HepG2 (cell line): ENCODE measurements at regions not wholly inside any gene's neighbourhood (a gene's known extent, or its start where the extent isn't known, plus 50 kb on each side); places are given as distances from the start of the nearest gene placed in this dataset.

Experiments used
- ATAC-seq: fragments of 200-7000 bp; cut with Tn5 transposase; 3 replicates; pipeline ENCODE4 v1.9.1; 2020; ENCODE audit warnings: mild to moderate bottlenecking, moderate library complexity
- BruUV-seq: library from RNA; stranded (reverse); fragments of 400-500 nt; replicated peaks from 2 replicates; lab custom pipeline; 2021; lab: Mats Ljungman, UMichigan
- CTCF ChIA-PET: fragments of 300-600 bp; formaldehyde crosslinking; extraction: SDS; loops from one replicate; lab custom pipeline; 2021; ENCODE audit warnings: low total read pairs, inconsistent platforms, low intra/inter-chr PET ratio; lab: Yijun Ruan, JAX
- POLR2A ChIA-PET: fragments of 350-600 bp; sonication (Branson Sonifier 250); formaldehyde crosslinking; loops from one replicate; lab custom pipeline; 2020; ENCODE audit warnings: antibody characterized with exemption, inconsistent platforms; lab: Yijun Ruan, JAX
- DNase-seq: peaks from one replicate; pipeline ENCODE4 v3.0.0-alpha.2; 2015; ENCODE audit warnings: low spot score
- FAIRE-seq: peaks from 3 replicates; lab custom pipeline; 2011; peaks lifted over from hg19 to GRCh38; lab: Jason Lieb, UNC
- H2AFZ ChIP-seq: one replicate; pipeline ENCODE4 v1.6.1; 2011; ENCODE audit warnings: low read length, inconsistent platforms
- H3K27ac ChIP-seq: fragments of 300-600 bp; 3 replicates; pipeline ENCODE4 v1.8.0; 2011; ENCODE audit warnings: mixed run types, mild to moderate bottlenecking, mixed read lengths, low read length, inconsistent platforms; ENCODE audit not compliant: insufficient read depth; ENCODE audit errors: extremely low read length
- H3K27me3 ChIP-seq, 2 experiments: fragments of 200-600 bp in 1 of 2; 2 replicates in 1 of 2; 3 replicates in 1 of 2; pipeline versions ENCODE4 v1.6.0 to v1.8.0; 2011; ENCODE audit warnings: low read length in 2 of 2, mild to moderate bottlenecking in 2 of 2, moderate library complexity in 2 of 2, inconsistent platforms in 1 of 2; ENCODE audit not compliant: insufficient read depth in 2 of 2, control insufficient read depth in 1 of 2
- H3K36me3 ChIP-seq, 2 experiments: fragments of 200-600 bp in 1 of 2; replicated peaks in 1 of 2; 2 replicates in 1 of 2; 3 replicates in 1 of 2; pipeline versions ENCODE4 v1.5.1 to v1.8.0; 2011; ENCODE audit warnings: low read length in 2 of 2, inconsistent platforms in 1 of 2; ENCODE audit not compliant: insufficient read depth in 2 of 2, control insufficient read depth in 1 of 2
- H3K4me1 ChIP-seq: 2 replicates; pipeline ENCODE4 v1.5.1; 2012; ENCODE audit warnings: low read length, inconsistent platforms; ENCODE audit not compliant: insufficient read depth
- H3K4me2 ChIP-seq: 2 replicates; pipeline ENCODE4 v1.6.0; 2011; ENCODE audit warnings: low read depth, low read length, inconsistent platforms
- H3K4me3 ChIP-seq, 3 experiments: fragments of 200-600 bp in 1 of 3; sonication (generic), shearing (Covaris generic) in 1 of 3; replicated peaks in 1 of 3; 2 replicates each; pipeline ENCODE4 v1.5.1; 2011 to 2016; ENCODE audit warnings: low read length in 3 of 3, inconsistent platforms in 2 of 3, low read depth in 2 of 3, mild to moderate bottlenecking in 2 of 3, control low read depth in 1 of 3, mixed read lengths in 1 of 3; ENCODE audit not compliant: insufficient read depth in 1 of 3
- H3K79me2 ChIP-seq: one replicate; pipeline ENCODE4 v1.6.1; 2011; ENCODE audit warnings: low read length, inconsistent platforms; ENCODE audit not compliant: insufficient read depth
- H3K9ac ChIP-seq: 2 replicates; pipeline ENCODE4 v1.6.0; 2011; ENCODE audit warnings: mild to moderate bottlenecking, low read depth, low read length, inconsistent platforms; ENCODE audit not compliant: insufficient read depth
- H3K9me3 ChIP-seq: 2 replicates; pipeline ENCODE4 v1.5.1; 2012; ENCODE audit warnings: mild to moderate bottlenecking, low read length
- H4K20me1 ChIP-seq: 2 replicates; pipeline ENCODE4 v1.6.0; 2011; ENCODE audit warnings: inconsistent platforms, mild to moderate bottlenecking, low read length, moderate library complexity; ENCODE audit not compliant: insufficient read depth
- ASH2L ChIP-seq: fragments of 300-600, 200-600 bp; sonication (generic); IDR thresholded peaks from 2 replicates; pipeline ENCODE4 v1.7.0; 2017; ENCODE audit warnings: low read depth, mild to moderate bottlenecking, moderate library complexity, mixed read lengths, low read length; ENCODE audit not compliant: insufficient read length
- CREBL2 ChIP-seq: sonication (generic); formaldehyde crosslinking; IDR thresholded peaks from 2 replicates; pipeline ENCODE4 v1.8.1; 2023; ENCODE audit warnings: missing genetic modification reagents, mild to moderate bottlenecking, borderline replicate concordance
- FOXA1 ChIP-seq, 2 experiments: fragments of 450-650 bp in 1 of 2; sonication (generic) in 1 of 2; formaldehyde crosslinking in 1 of 2; IDR thresholded peaks; 2 replicates each; pipeline versions ENCODE4 v1.4.0 to v1.6.1; 2016 to 2020; ENCODE audit warnings: missing genetic modification reagents in 1 of 2
- FOXA3 ChIP-seq: IDR thresholded peaks from 2 replicates; pipeline ENCODE4 v1.6.1; 2016; ENCODE audit warnings: missing genetic modification reagents, missing compliant biosample characterization
- FOXP1 ChIP-seq, 2 experiments: fragments of 450-650 bp in 1 of 2; IDR thresholded peaks; 2 replicates each; pipeline ENCODE4 v1.6.1; 2017 to 2018; ENCODE audit warnings: antibody characterized with exemption in 1 of 2
- HNF1A ChIP-seq, 2 experiments: sonication (generic) in 1 of 2; formaldehyde crosslinking in 1 of 2; IDR thresholded peaks; 2 replicates each; pipeline versions ENCODE4 v1.4.0 to v1.6.1; 2016 to 2020; ENCODE audit warnings: borderline replicate concordance in 1 of 2, low read depth in 1 of 2, mild to moderate bottlenecking in 1 of 2, missing genetic modification reagents in 1 of 2
- HNF4A ChIP-seq: sonication (generic); formaldehyde crosslinking; IDR thresholded peaks from 2 replicates; pipeline ENCODE4 v1.4.0; 2020; ENCODE audit warnings: missing genetic modification reagents
- MED1 ChIP-seq: sonication (generic); formaldehyde crosslinking; IDR thresholded peaks from 2 replicates; pipeline ENCODE4 v1.4.0; 2020; ENCODE audit warnings: missing genetic modification reagents
- POLR2AphosphoS2 ChIP-seq: IDR thresholded peaks from 2 replicates; pipeline ENCODE4 v1.6.1; 2011; ENCODE audit warnings: low read depth, low read length, improper control_type of control experiment
- RARA ChIP-seq: IDR thresholded peaks from 2 replicates; pipeline ENCODE4 v1.6.1; 2016; ENCODE audit warnings: missing genetic modification reagents, missing compliant biosample characterization
- TEAD3 ChIP-seq: optimal IDR thresholded peaks from 2 replicates; pipeline ENCODE3; 2016; ENCODE audit warnings: borderline replicate concordance
- TIGD3 ChIP-seq: sonication (generic); formaldehyde crosslinking; IDR thresholded peaks from 2 replicates; pipeline ENCODE4 v1.5.1; 2020; ENCODE audit warnings: mild to moderate bottlenecking, missing genetic modification reagents, borderline replicate concordance
- ZBTB43 ChIP-seq: sonication (generic); formaldehyde crosslinking; conservative IDR thresholded peaks from 2 replicates; pipeline ENCODE4 v1.4.0; 2020; ENCODE audit warnings: missing genetic modification reagents
- ZNF879 ChIP-seq: sonication (generic); formaldehyde crosslinking; IDR thresholded peaks from 2 replicates; pipeline ENCODE4 v1.8.1; 2023; ENCODE audit warnings: missing genetic modification reagents
- WGBS: methylation state at CpG from one replicate; pipeline ENCODE4 v1.1.6; 2017; ENCODE audit warnings: low lambda C conversion rate; 5-methylcytosine and 5-hydroxymethylcytosine counted together
- in situ Hi-C: cut with HindIII; loops from 2 replicates; pipeline ENCODE4 v1.10.0; 2017; ENCODE audit warnings: low pct_unique_long_range_greater_than_20kb; ENCODE audit not compliant: extremely low pct_ligation_motif_present
- intact Hi-C: fragments of 100-400 bp; cut with micrococcal nuclease; formaldehyde crosslinking; loops from one replicate; pipeline ENCODE4 v1.10.0; 2022; ENCODE audit not compliant: unreplicated experiment

- FAIRE-seq = no peak
- in situ Hi-C loops = no loop called here
- POLR2A ChIA-PET = no interaction called here
- intact Hi-C loops = no loop called here
- Histone ChIP-seq H3K79me2 (no peaks in the 10 kb centered on the region), H3K9ac (no peak overlapping the region), H3K4me3 (no peak overlapping the region), H3K36me3 (no peaks in the 10 kb centered on the region), H2AFZ (no peak overlapping the region), H3K27ac (no peak overlapping the region), H3K27me3 (peaks cover 1 to 6% of the 10 kb centered on the region in 2 experiments; a peak in 2 of 5 replicates), H4K20me1 (no peaks in the 10 kb centered on the region), H3K9me3 (no peaks in the 10 kb centered on the region), H3K4me2 (no peak overlapping the region), H3K4me1 (peaks cover 21% of the 10 kb centered on the region)
- WGBS = 0% methylated on average over 1 of the region's 1 CpG
- ATAC-seq = peak; percentile 15
- TF ChIP-seq HNF4A (CRISPR knock-in tag) (peak; percentile 44; the same call in 1 of the 2 replicates), HNF1A (IDR thresholded peaks at IDR 0.05; ENCODE audit: low read depth) (no peak), HNF1A (CRISPR knock-in tag; IDR thresholded peaks at IDR 0.05; ENCODE audit: borderline replicate concordance) (no peak), FOXP1 (IDR thresholded peaks at IDR 0.05) (no peak), FOXP1 (CRISPR knock-in tag; IDR thresholded peaks at IDR 0.05) (0 out of 2 replicates have a peak, but pooled peaks have one; percentile 29), FOXA1 (IDR thresholded peaks at IDR 0.05) (no peak), FOXA1 (CRISPR knock-in tag; IDR thresholded peaks at IDR 0.05) (peak; percentile 69), MED1 (0 out of 2 replicates have a peak, but pooled peaks have one; percentile 18), ZBTB43 (CRISPR knock-in tag) (0 out of 2 replicates have a peak, but pooled peaks have one; percentile 22), RARA (CRISPR knock-in tag) (peak; percentile 64), POLR2AphosphoS2 (no peak), TIGD3 (CRISPR knock-in tag) (no peak), FOXA3 (CRISPR knock-in tag) (peak; percentile 50; the same call in 1 of the 2 replicates), ASH2L (peak; percentile 23), ZNF879 (CRISPR knock-in tag) (no peak), CREBL2 (CRISPR knock-in tag) (no peak), TEAD3 (CRISPR knock-in tag) (peak; percentile 89)
- CTCF ChIA-PET = no interaction called here
- BruUV-seq = no TSS peak
- DNase-seq = no peak
Observed at GRCh38 chr20:39152742-39153141, 190.6 kb downstream of the DHX35 start.
